Activated naive CD4-positive, alpha-beta T cell treated with anti-CD3 and anti-CD28 coated beads for 36 hours (primary cell): ENCODE measurements at regions not wholly inside any gene's neighbourhood (a gene's known extent, or its start where the extent isn't known, plus 50 kb on each side); places are given as distances from the start of the nearest gene placed in this dataset.
"Not testable (repeated sequence)": the region's sequence is repeated elsewhere in the genome, so short reads cannot be mapped to it uniquely, and the experiment has no call there.

Source experiments
- CTCF ChIA-PET: fragments of 350-600 bp; sonication (Branson Sonifier 250); formaldehyde crosslinking; loops from one replicate; lab custom pipeline; 2021; ENCODE audit warnings: antibody characterized with exemption; lab: Charles Lee
- DNase-seq: peaks from one replicate; pipeline ENCODE4 v3.0.0-alpha.2; 2020
- H3K27ac Mint-ChIP-seq: one replicate; pipeline ENCODE4 v1.8.0; 2021; ENCODE audit warnings: mild to moderate bottlenecking, mixed read lengths
- H3K27me3 Mint-ChIP-seq: one replicate; pipeline ENCODE4 v1.8.0; 2021; ENCODE audit warnings: low read depth, mixed read lengths
- H3K36me3 Mint-ChIP-seq: one replicate; pipeline ENCODE4 v1.8.0; 2021; ENCODE audit warnings: low read depth, mixed read lengths
- H3K4me1 Mint-ChIP-seq: one replicate; pipeline ENCODE4 v1.8.0; 2021; ENCODE audit warnings: low read depth, mixed read lengths
- H3K4me3 Mint-ChIP-seq: one replicate; pipeline ENCODE4 v1.8.0; 2021; ENCODE audit warnings: mild to moderate bottlenecking, moderate library complexity, mixed read lengths
- H3K9me3 Mint-ChIP-seq: one replicate; pipeline ENCODE4 v1.8.0; 2021; ENCODE audit warnings: mixed read lengths
- intact Hi-C: fragments of 100-400 bp; cut with micrococcal nuclease; formaldehyde crosslinking; loops from one replicate; pipeline ENCODE4 v1.15.1; 2023

DNA sequence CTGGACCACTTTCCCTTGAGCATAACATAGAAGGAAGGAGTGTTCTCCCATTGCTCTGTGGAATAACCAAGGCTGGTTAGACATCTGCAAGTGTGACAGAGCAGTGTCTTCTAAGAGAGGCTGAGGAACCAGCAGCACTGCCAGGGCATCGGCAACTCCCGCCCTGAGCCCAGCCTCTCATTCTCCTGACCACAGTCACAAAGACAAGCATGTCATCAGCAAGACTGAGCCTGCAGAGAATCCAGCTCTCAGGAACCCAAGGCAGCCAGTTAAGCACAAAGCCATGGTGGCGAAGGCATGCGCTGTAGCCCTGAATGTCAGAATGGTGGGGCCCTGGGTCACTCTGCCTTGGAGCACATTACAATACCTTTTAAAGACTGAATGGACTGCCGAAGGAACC is 253.9 kb downstream of the AGTPBP1 start:
- no peak for DNase-seq
- no peaks in the 10 kb centered on the region for H3K4me1 Mint-ChIP-seq
- no peaks in the 10 kb centered on the region for H3K36me3 Mint-ChIP-seq
- CTCF ChIA-PET: no interaction called here
- intact Hi-C loops: no loop called here
- H3K9me3 Mint-ChIP-seq: no peaks in the 10 kb centered on the region
- no peak overlapping the region for H3K4me3 Mint-ChIP-seq
- H3K27ac Mint-ChIP-seq: no peak overlapping the region
- peaks cover 17% of the 10 kb centered on the region for H3K27me3 Mint-ChIP-seq

DNA sequence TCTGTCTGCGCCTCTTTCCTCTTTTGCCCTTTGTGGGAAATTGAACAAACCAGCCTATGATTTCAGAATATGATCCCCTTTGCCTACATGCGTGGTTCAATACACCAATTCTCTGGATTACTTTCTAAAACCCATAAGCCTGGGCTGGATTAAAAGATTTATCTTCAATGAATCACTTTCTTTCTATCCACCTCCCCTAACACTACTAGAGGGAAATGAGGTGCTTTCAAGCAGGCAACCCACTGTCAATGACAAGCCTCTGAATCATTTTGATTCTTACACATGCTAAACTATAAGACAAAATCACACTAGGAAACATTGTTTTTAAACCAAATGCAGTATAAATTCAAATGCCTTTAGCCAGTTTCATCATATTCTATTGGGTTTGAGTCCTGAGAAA is 257.5 kb downstream of the AGTPBP1 start:
- no peak for DNase-seq
- no peaks in the 10 kb centered on the region for H3K4me1 Mint-ChIP-seq
- H3K27me3 Mint-ChIP-seq: peaks cover 24% of the 10 kb centered on the region
- H3K4me3 Mint-ChIP-seq: no peak overlapping the region
- H3K9me3 Mint-ChIP-seq: no peaks in the 10 kb centered on the region
- H3K36me3 Mint-ChIP-seq: no peaks in the 10 kb centered on the region
- intact Hi-C loops: no loop called here
- CTCF ChIA-PET: no interaction called here
- H3K27ac Mint-ChIP-seq: no peak overlapping the region

DNA sequence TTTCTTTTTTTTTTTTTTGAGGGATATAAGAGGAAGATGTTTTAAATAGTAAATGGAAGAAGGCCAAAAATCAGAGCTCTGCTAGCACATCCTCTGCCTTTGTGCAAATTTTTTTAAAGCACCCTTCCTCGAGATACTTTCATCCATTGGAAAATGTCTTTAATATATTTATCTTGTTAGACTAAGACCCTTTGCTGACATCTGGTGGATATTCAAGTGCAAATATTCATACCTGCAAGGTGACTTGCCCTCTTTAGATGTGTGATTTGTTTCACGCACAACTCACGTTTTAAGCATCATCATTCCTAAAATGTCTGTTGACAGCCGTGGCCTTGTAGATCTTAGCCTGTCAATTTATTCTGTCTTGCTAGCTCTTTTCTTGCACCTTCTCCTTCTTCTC is 258.5 kb downstream of the AGTPBP1 start:
- CTCF ChIA-PET: no interaction called here
- intact Hi-C loops: no loop called here
- no peaks in the 10 kb centered on the region for H3K4me1 Mint-ChIP-seq
- DNase-seq: no peak
- H3K27me3 Mint-ChIP-seq: peaks cover 25% of the 10 kb centered on the region
- no peaks in the 10 kb centered on the region for H3K36me3 Mint-ChIP-seq
- no peaks in the 10 kb centered on the region for H3K9me3 Mint-ChIP-seq
- no peak overlapping the region for H3K4me3 Mint-ChIP-seq
- H3K27ac Mint-ChIP-seq: no peak overlapping the region

DNA sequence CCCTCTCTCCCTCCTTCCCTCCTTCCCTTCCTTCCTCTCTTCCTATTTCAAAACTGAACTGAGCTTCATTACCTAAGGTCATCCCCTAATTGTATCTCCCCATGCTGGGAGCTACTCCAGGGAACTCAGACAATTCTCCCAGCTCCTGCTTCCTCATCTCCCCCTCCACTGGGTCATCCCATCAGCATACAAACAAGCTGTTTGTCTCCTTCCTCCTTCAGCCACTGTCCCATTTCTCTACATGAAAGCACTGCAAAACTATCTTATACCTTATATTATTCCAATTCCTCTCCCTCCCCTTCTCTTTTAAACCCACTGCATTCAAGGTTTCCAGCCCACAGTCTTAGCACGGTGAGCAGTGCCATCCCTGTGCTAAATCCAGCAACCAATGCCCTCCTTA is 262.4 kb downstream of the AGTPBP1 start:
- H3K4me1 Mint-ChIP-seq: no peaks in the 10 kb centered on the region
- no peaks in the 10 kb centered on the region for H3K36me3 Mint-ChIP-seq
- H3K4me3 Mint-ChIP-seq: no peak overlapping the region
- intact Hi-C loops: no loop called here
- DNase-seq: no peak
- CTCF ChIA-PET: no interaction called here
- peaks cover 3% of the 10 kb centered on the region for H3K9me3 Mint-ChIP-seq
- H3K27me3 Mint-ChIP-seq: peaks cover 28% of the 10 kb centered on the region
- no peak overlapping the region for H3K27ac Mint-ChIP-seq

DNA sequence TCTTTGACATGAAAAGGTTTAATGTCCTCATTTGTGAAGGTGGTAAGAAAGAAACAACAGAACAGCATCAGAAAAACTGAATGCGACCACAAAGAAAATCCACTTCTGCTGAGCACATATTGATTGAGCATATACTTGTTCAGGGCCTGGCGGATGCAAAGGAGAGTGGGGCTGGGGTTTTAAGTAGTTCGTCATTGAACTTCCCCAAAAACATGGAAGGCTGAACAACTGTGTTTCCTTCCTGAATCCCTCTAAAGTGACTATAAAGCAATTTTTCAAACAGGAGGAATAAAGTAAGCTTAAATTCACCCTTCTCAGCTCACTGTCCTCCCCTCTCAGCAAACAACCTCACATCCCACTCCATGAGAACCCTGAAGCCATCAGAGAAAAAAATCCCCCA is 262.9 kb downstream of the AGTPBP1 start:
- Mint-ChIP-seq H3K36me3 (no peaks in the 10 kb centered on the region), H3K27ac (no peak overlapping the region), H3K4me3 (no peak overlapping the region), H3K4me1 (no peaks in the 10 kb centered on the region), H3K9me3 (peaks cover 5% of the 10 kb centered on the region), H3K27me3 (peaks cover 28% of the 10 kb centered on the region)
- intact Hi-C loops: no loop called here
- no peak for DNase-seq
- CTCF ChIA-PET: no interaction called here

DNA sequence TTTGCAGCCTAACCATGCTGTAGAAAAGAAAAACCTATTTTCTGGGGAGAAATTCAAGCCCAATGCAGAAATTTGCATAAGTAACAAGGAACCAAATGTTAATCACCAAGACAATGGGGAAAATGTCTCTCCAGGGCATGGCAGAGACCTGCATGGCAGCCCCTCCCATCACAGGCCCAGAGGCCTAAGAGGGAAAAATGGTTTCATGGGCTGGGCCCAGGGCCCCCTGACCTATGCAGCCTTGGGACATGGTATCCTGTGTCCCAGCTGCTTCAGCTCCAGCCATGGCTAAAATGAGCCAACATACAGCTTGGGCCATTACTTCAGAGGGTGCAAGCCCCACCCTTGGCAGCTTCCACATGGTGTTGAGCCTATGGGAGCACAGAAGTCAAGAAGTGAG is 266.9 kb downstream of the AGTPBP1 start:
- H3K27ac Mint-ChIP-seq, H3K9me3 Mint-ChIP-seq, H3K36me3 Mint-ChIP-seq, CTCF ChIA-PET, DNase-seq, intact Hi-C loops, H3K4me1 Mint-ChIP-seq, H3K4me3 Mint-ChIP-seq: not testable (repeated sequence)
- peaks cover 13% of the 10 kb centered on the region for H3K27me3 Mint-ChIP-seq

DNA sequence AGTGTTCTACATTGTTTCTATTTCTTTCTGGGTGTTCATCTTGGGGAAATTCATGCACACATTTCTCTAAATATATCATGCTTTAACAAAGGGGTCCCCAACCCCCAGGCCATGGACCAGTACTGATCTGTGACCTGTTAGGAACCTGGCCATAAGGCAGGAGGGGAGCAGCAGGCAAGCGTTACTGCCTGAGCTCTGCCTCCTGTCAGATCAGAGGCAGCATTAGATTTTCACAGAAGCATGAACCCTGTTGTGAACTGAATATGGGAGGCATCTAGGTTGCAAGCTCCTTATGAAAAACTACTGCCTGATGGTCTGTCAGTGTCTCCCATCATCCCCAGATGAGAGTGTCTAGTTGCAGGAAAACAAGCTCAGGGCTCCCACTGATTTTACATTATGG is 270.0 kb downstream of the AGTPBP1 start:
- peaks cover 5% of the 10 kb centered on the region for H3K9me3 Mint-ChIP-seq
- no peak for DNase-seq
- intact Hi-C loops: no loop called here
- H3K27me3 Mint-ChIP-seq: peaks cover 4% of the 10 kb centered on the region
- no peak overlapping the region for H3K4me3 Mint-ChIP-seq
- H3K36me3 Mint-ChIP-seq: no peaks in the 10 kb centered on the region
- CTCF ChIA-PET: no interaction called here
- H3K4me1 Mint-ChIP-seq: no peaks in the 10 kb centered on the region
- H3K27ac Mint-ChIP-seq: no peak overlapping the region

DNA sequence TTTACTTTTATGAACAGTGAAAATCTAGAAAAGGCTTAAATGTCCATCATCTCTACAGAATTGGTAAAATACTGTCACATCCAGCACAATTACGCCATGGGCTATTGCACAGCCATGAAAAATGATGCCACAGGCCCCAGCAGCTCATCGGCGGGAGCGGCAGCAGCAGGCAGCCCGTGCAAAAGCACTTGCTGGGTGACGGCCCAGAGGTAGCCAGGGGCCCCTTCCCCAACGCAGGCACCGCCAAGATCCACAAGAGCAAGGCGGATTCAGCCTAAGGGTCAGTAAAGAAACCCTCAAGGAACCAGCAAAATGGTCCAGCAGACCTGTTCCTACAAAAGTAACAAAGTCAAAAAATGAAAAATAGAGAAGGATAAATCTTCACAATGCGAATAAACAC is 272.7 kb downstream of the AGTPBP1 start:
- intact Hi-C loops: no loop called here
- no peak for DNase-seq
- H3K4me1 Mint-ChIP-seq: no peaks in the 10 kb centered on the region
- H3K27me3 Mint-ChIP-seq: no peaks in the 10 kb centered on the region
- CTCF ChIA-PET: no interaction called here
- no peaks in the 10 kb centered on the region for H3K36me3 Mint-ChIP-seq
- H3K4me3 Mint-ChIP-seq: no peak overlapping the region
- no peak overlapping the region for H3K27ac Mint-ChIP-seq
- no peaks in the 10 kb centered on the region for H3K9me3 Mint-ChIP-seq

DNA sequence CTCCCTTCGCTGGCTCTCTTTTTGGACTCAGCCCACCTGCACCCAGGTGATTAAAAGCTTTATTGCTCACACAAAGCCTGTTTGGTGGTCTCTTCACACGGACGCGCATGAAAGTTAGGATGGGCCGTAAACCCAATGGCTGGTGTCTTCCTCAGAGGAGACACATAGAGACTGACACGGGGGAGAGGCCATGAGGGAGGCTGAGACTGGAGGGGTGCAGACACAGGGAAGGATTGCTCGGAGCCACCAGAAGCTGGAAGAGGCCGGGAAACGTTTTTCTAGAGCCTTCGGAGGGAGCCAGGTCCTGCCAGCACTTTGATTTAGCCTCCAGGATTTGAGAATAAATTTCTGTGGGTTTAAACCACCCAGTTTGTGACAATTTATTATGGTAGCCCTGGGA is 274.9 kb downstream of the AGTPBP1 start:
- H3K9me3 Mint-ChIP-seq: no peaks in the 10 kb centered on the region
- no peaks in the 10 kb centered on the region for H3K4me1 Mint-ChIP-seq
- H3K27ac Mint-ChIP-seq: no peak overlapping the region
- CTCF ChIA-PET: no interaction called here
- intact Hi-C loops: no loop called here
- no peaks in the 10 kb centered on the region for H3K36me3 Mint-ChIP-seq
- no peak overlapping the region for H3K4me3 Mint-ChIP-seq
- H3K27me3 Mint-ChIP-seq: no peaks in the 10 kb centered on the region
- DNase-seq: no peak

DNA sequence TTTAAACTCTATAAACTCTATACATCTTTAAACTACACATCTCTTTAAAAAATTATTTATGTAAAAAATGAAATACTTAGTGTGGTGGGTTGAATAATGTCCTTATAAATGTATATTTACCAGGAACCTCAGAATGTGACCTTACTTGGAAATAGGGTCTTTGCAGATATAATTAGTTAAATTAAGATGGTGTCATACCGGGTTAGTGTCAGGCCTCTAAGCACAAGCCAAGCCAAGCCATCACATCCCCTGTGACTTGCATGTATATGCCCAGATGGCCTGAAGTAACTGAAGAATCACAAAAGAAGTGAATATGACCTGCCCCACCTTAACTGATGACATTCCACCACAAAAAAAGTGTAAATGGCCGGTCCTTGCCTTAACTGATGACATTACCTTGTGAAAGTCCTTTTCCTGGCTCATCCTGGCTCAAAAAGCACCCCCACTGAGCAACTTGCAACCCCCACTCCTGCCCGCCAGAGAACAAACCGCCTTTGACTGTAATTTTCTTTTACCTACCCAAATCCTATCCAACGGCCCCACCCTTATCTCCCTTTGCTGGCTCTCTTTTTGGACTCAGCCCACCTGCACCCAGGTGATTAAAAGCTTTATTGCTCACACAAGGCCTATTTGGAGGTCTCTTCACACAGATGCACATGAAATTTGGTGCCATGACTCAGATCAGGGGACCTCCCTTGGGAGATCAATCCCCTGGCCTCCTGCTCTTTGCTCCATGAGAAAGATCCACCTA is 283.5 kb downstream of the AGTPBP1 start:
- H3K4me3 Mint-ChIP-seq, H3K36me3 Mint-ChIP-seq, H3K9me3 Mint-ChIP-seq, H3K27me3 Mint-ChIP-seq, intact Hi-C loops, CTCF ChIA-PET, DNase-seq, H3K4me1 Mint-ChIP-seq, H3K27ac Mint-ChIP-seq: not testable (repeated sequence)

DNA sequence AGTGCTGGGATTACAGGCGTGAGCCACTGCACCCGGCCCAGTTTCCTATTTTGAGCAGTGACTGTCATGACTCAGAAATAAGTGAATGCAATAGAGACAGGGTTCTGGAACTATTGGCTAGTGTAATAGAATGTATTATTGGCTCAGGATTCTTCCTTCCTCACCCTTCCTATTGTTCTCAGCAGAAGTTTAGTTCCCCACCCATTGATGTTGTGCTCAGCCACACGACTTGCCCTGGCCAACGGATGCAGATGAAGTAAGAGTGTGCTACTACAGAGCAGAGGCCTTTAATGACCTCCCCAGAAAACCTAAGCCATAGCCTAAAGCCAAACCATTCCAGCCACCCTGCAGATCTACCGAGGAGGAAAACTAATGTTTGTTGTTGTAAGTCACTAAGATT is 287.9 kb downstream of the AGTPBP1 start:
- no peak for DNase-seq
- intact Hi-C loops: no loop called here
- CTCF ChIA-PET: no interaction called here
- H3K27ac Mint-ChIP-seq: no peak overlapping the region
- no peaks in the 10 kb centered on the region for H3K36me3 Mint-ChIP-seq
- no peak overlapping the region for H3K4me3 Mint-ChIP-seq
- peaks cover 15% of the 10 kb centered on the region for H3K27me3 Mint-ChIP-seq
- H3K4me1 Mint-ChIP-seq: no peaks in the 10 kb centered on the region
- no peaks in the 10 kb centered on the region for H3K9me3 Mint-ChIP-seq

DNA sequence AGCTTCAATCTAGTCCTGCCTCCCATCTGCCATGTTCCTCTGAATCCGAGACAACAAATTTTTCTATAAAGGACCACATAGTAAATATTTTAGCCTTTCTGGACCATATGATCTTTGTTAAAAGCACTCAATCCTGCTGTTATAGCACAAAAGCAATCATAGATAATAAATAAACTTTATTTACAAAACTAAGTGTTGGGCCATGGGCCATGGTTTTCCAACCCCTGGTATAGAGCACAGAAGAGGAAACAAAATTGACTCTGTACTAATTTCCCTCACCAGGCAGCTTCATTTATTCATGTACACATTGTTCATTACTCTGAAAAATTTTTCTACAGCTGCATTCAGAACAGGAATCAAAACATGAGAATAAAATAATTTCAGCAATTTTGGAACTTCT is 288.9 kb downstream of the AGTPBP1 start:
- H3K27me3 Mint-ChIP-seq: peaks cover 15% of the 10 kb centered on the region
- H3K27ac Mint-ChIP-seq: no peak overlapping the region
- CTCF ChIA-PET: interaction anchor here (0.7 kb wide), 1 partner anchor 1017 kb away, joined by 3 read pairs; no protein-coding TSS in a partner anchor
- no peak overlapping the region for H3K4me3 Mint-ChIP-seq
- H3K4me1 Mint-ChIP-seq: no peaks in the 10 kb centered on the region
- no peak for DNase-seq
- no peaks in the 10 kb centered on the region for H3K36me3 Mint-ChIP-seq
- no peaks in the 10 kb centered on the region for H3K9me3 Mint-ChIP-seq
- intact Hi-C loops: no loop called here

DNA sequence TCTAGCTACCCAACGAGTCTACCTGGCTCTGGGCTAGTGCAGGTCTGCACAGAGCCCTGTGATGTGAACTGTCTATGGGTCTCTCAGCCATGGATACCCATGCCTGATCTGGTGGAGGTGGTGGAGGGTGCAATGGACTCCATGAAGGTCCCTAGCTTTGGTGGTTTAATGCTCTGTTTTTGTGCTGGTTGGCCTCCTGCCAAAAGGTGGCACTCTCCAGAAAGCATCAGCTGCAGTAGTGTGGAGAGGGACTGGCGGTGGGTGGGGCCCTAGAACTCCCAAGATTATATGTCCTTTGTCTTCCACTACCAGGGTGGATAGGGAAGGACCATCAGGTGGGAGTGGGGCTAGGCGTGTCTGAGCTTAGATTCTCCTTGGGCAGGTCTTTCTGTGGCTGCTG is 290.1 kb downstream of the AGTPBP1 start:
- peaks cover 15% of the 10 kb centered on the region for H3K27me3 Mint-ChIP-seq
- H3K9me3 Mint-ChIP-seq: no peaks in the 10 kb centered on the region
- intact Hi-C loops: no loop called here
- DNase-seq: no peak
- H3K4me3 Mint-ChIP-seq: no peak overlapping the region
- no peaks in the 10 kb centered on the region for H3K36me3 Mint-ChIP-seq
- CTCF ChIA-PET: no interaction called here
- H3K4me1 Mint-ChIP-seq: no peaks in the 10 kb centered on the region
- no peak overlapping the region for H3K27ac Mint-ChIP-seq
